Ascending aorta (tissue), 2 donors: ENCODE measurements at regions not wholly inside any gene's neighbourhood (a gene's known extent, or its start where the extent isn't known, plus 50 kb on each side); places are given as distances from the start of the nearest gene placed in this dataset.

Experiments
- DNase-seq, 2 donors: peaks; one replicate each; pipeline ENCODE4 v3.0.0-alpha.2; 2019; ENCODE audit warnings: low spot score in 2 of 2
- H3K27ac ChIP-seq, 2 donors: fragments of 200-600 bp; sonication (generic); one replicate each; pipeline ENCODE4 v1.5.1; 2016 to 2017; ENCODE audit warnings: mild to moderate bottlenecking in 1 of 2
- H3K27me3 ChIP-seq: fragments of 200-600 bp; sonication (generic); one replicate; pipeline ENCODE4 v1.5.1; 2017
- H3K36me3 ChIP-seq, 2 donors: fragments of 200-600 bp; sonication (generic); one replicate each; pipeline ENCODE4 v1.5.1; 2016
- H3K4me1 ChIP-seq, 2 donors: fragments of 200-600 bp; sonication (generic); one replicate each; pipeline ENCODE4 v1.5.1; 2016 to 2017; ENCODE audit warnings: mild to moderate bottlenecking in 1 of 2
- H3K4me3 ChIP-seq, 2 donors: fragments of 200-600 bp; sonication (generic); one replicate each; pipeline ENCODE4 v1.5.1; 2016 to 2017; ENCODE audit warnings: mild to moderate bottlenecking in 1 of 2
- H3K9me3 ChIP-seq, 2 donors: fragments of 200-600 bp; sonication (generic); one replicate each; pipeline ENCODE4 v1.5.1; 2016
- CTCF ChIP-seq, 3 experiments: fragments of 200-600 bp in 2 of 3; fragments of 450-650 bp in 1 of 3; sonication (generic) in 2 of 3; IDR thresholded peaks; one replicate each; pipeline ENCODE4 v1.5.1; 2016 to 2019; ENCODE audit warnings: antibody characterized with exemption in 3 of 3, mild to moderate bottlenecking in 1 of 3, moderate library complexity in 1 of 3
- intact Hi-C: fragments of 100-400 bp; cut with DNase I; formaldehyde crosslinking; loops from one replicate; pipeline ENCODE4 v1.15.1; 2023

GRCh38 chr4:115851918-115852766 lies 738.7 kb upstream of the NDST4 start:
- Histone ChIP-seq H3K27ac (no peak overlapping the region), H3K4me1 (no peaks in the 10 kb centered on the region), H3K9me3 (no peaks in the 10 kb centered on the region), H3K4me3 (no peak overlapping the region), H3K27me3 (no peaks in the 10 kb centered on the region), H3K36me3 (no peaks in the 10 kb centered on the region)
- intact Hi-C loops = no loop called here
- no peak for TF ChIP-seq CTCF (IDR thresholded peaks at IDR 0.05)
- no peak for DNase-seq

- Histone ChIP-seq H3K4me1 (no peaks in the 10 kb centered on the region), H3K4me3 (no peak overlapping the region), H3K27ac (no peak overlapping the region), H3K9me3 (no peaks in the 10 kb centered on the region), H3K27me3 (no peaks in the 10 kb centered on the region), H3K36me3 (no peaks in the 10 kb centered on the region)
- no peak for DNase-seq
- intact Hi-C loops = no loop called here
- no peak for TF ChIP-seq CTCF (IDR thresholded peaks at IDR 0.05)
These were observed 737.5 kb upstream of the NDST4 start for GRCh38 chr4:115850799-115851509.

GRCh38 chr4:115844180-115844579 lies 730.8 kb upstream of the NDST4 start:
- Histone ChIP-seq H3K9me3 (no peaks in the 10 kb centered on the region), H3K4me3 (no peak overlapping the region), H3K27ac (no peak overlapping the region), H3K4me1 (no peaks in the 10 kb centered on the region), H3K27me3 (no peaks in the 10 kb centered on the region), H3K36me3 (no peaks in the 10 kb centered on the region)
- no peak for TF ChIP-seq CTCF (IDR thresholded peaks at IDR 0.05)
- intact Hi-C loops = no loop called here
- DNase-seq = no peak

- Histone ChIP-seq H3K4me3 (no peak overlapping the region), H3K9me3 (peaks cover 0 to 3% of the 10 kb centered on the region in 2 donors), H3K4me1 (no peaks in the 10 kb centered on the region), H3K27me3 (no peaks in the 10 kb centered on the region), H3K36me3 (no peaks in the 10 kb centered on the region), H3K27ac (no peak overlapping the region)
- DNase-seq = no peak
- intact Hi-C loops = no loop called here
- TF ChIP-seq CTCF (IDR thresholded peaks at IDR 0.05) = no peak
These were observed 728.5 kb upstream of the NDST4 start for GRCh38 chr4:115841871-115842270.

GRCh38 chr4:115834441-115834840 lies 721.0 kb upstream of the NDST4 start:
- Histone ChIP-seq H3K27me3 (no peaks in the 10 kb centered on the region), H3K4me3 (no peak overlapping the region), H3K36me3 (no peaks in the 10 kb centered on the region), H3K27ac (no peak overlapping the region), H3K9me3 (peaks cover 0 to 3% of the 10 kb centered on the region in 2 donors), H3K4me1 (no peaks in the 10 kb centered on the region)
- TF ChIP-seq CTCF (IDR thresholded peaks at IDR 0.05) = no peak
- intact Hi-C loops = no loop called here
- no peak for DNase-seq
